Tibial artery (tissue), 4 donors: ENCODE measurements at regions not wholly inside any gene's neighbourhood (a gene's known extent, or its start where the extent isn't known, plus 50 kb on each side); places are given as distances from the start of the nearest gene placed in this dataset.

Experiments
- DNase-seq, 2 donors: peaks; one replicate each; pipeline ENCODE4 v3.0.0-alpha.2; 2019
- H3K27ac ChIP-seq, 2 donors: fragments of 200-600 bp; sonication (generic) in 1 of 2; 1 replicate in 1 of 2; 2 replicates in 1 of 2; pipeline ENCODE4 v1.5.1; 2018 to 2019; ENCODE audit warnings: mild to moderate bottlenecking in 1 of 2
- H3K27me3 ChIP-seq, 2 donors: fragments of 200-600 bp; sonication (generic) in 1 of 2; one replicate each; pipeline versions ENCODE4 v1.5.1 to v1.6.0; 2016 to 2019
- H3K36me3 ChIP-seq, 3 donors: fragments of 200-600 bp; sonication (generic) in 2 of 3; one replicate each; pipeline ENCODE4 v1.5.1; 2016 to 2019; ENCODE audit warnings: mild to moderate bottlenecking in 2 of 3
- H3K4me1 ChIP-seq, 4 donors: fragments of 200-600 bp; sonication (generic) in 2 of 4; 1 replicate in 3 of 4; 2 replicates in 1 of 4; pipeline ENCODE4 v1.5.1; 2016 to 2019
- H3K4me3 ChIP-seq, 2 donors: fragments of 200-600 bp; sonication (generic) in 1 of 2; 1 replicate in 1 of 2; 2 replicates in 1 of 2; pipeline ENCODE4 v1.5.1; 2018 to 2019; ENCODE audit warnings: mild to moderate bottlenecking in 2 of 2
- H3K9me3 ChIP-seq, 3 donors: fragments of 200-600 bp; sonication (generic) in 1 of 3; one replicate each; pipeline ENCODE4 v1.5.1; 2016 to 2019
- CTCF ChIP-seq, 2 experiments: fragments of 200-600 bp in 1 of 2; fragments of 450-650 bp in 1 of 2; IDR thresholded peaks; one replicate each; pipeline ENCODE4 v1.5.1; 2017 to 2019; ENCODE audit warnings: antibody characterized with exemption in 2 of 2, mild to moderate bottlenecking in 1 of 2, moderate library complexity in 1 of 2
- intact Hi-C: fragments of 100-400 bp; cut with DNase I; formaldehyde crosslinking; loops from one replicate; pipeline ENCODE4 v1.15.0; 2023; ENCODE audit warnings: low total_unique reads

GRCh38 chr19:13556552-13556951, 50.3 kb upstream of the CACNA1A start:
- H3K4me3 ChIP-seq: no peak overlapping the region
- H3K4me1 ChIP-seq: no peaks in the 10 kb centered on the region
- TF ChIP-seq CTCF (IDR thresholded peaks at IDR 0.05): no peak
- H3K36me3 ChIP-seq: no peaks in the 10 kb centered on the region
- intact Hi-C loops: no loop called here
- no peaks in the 10 kb centered on the region for H3K9me3 ChIP-seq
- H3K27ac ChIP-seq: no peak overlapping the region
- peaks cover 0 to 34% of the 10 kb centered on the region in 2 donors for H3K27me3 ChIP-seq
- DNase-seq: no peak
